ENCODE measurements at regions not wholly inside any gene's neighbourhood (a gene's known extent, or its start where the extent isn't known, plus 50 kb on each side); places are given as distances from the start of the nearest gene placed in this dataset.
"Not testable (repeated sequence)": the region's sequence is repeated elsewhere in the genome, so short reads cannot be mapped to it uniquely, and the experiment has no call there.

DNA sequence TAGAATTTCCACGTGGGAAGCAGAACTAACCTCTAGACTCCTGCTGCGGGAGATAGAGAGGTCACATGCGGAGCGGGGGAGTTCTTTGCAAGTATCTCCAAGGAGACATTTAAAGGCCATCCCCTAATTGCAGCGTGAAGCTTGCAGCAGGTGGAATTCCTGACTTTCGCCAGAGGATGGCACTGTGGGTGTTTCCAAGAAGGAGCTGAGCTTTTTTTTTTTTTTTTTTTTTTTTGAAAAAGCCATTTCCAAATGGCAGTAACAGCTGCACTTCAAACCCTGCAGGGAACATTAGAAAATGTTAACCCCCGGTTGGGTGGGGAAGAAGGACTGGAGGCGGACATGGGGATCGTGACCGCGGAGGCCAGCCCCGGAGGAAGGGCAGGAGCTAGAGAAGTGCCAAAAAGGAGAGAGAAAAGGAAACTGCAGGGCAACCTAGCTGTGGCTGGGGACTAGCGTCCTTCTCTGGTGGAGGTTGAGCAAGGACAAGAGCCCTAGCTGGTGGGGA lies 487.7 kb downstream of the TYW1 start:
- DNase-seq: peak; percentile 52

DNA sequence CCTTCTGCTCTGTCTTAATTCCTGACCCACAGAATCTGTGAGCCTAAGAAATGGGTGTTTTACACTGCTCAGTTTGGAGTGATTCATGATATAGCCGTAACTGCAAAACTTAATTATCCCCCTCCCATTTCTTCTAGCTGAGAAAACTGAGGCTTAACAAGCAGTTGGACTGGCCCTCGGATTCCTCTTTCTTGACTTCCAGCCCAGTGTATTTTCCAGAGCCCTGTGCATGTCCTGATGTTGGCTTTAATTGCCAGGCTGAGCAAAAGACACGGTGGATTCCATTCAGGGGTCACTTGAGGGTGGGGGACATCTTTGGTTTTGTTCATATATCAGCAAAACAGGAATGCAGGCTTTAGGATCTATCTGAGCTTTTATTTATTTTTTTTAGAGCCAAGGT lies 489.8 kb downstream of the TYW1 start:
- DNase-seq: no peak

DNA sequence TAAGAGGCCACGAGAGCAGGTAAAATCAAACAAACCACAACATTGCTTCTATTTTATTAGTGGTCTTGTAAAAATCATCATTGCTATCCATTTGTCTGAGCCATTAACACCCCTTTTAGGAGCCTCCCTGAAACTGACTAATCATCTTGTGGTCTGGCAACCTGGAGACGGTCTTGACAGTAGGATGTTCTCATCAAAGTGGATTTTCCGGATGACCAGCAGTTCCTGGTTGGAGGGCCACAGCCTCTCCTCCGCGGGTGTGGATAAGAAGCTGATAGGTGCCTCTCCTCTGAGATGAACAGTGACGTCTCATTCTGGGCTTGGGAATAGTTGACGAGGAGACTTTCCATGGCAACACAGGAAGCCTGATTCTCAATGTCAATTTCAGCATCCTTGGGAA lies 490.7 kb downstream of the TYW1 start:
- DNase-seq: no peak

DNA sequence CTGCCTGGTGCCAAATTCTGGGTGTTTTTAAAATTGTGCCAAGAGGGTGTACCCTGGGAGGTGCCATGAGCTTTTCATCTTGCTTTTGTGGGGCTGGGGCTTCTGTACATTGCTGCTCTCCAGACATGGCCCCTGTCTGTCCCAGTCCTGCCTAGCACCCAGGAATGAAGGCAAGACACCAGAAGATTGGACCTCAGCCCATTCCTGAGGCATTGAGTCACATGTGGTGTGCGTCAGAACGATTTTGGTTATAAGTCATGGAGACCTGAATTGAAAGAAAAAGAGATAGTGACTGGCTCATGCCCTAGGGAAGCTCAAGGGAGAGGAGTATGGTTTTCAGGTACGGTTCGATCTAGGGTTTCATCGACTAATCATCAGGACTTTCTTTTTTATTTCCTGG lies 493.2 kb downstream of the TYW1 start:
- DNase-seq: no peak

- DNase-seq: no peak
Measured at GRCh38 chr7:67493366-67493765, 496.7 kb downstream of the TYW1 start.

DNA sequence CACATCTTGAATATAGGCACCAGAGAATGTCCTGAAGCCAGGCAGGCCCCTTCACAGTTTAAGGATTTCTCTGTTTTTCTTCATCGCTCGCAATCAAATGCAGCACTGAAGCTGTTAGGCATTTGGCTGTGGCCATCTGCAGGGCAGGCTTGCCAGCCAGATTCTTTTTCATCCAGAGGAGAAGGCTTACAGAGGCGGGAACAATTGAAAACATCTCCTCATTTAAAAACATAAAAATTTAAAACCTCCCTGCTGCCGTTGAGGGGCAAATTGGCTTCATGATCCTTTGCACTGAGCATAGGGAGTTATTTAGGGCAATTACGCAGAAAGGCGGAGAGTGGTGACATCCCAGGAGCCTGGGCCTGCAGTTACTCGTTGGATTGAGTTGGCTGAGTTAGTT lies 500.0 kb downstream of the TYW1 start:
- no peak for DNase-seq

GRCh38 chr7:67497914-67498313 lies 501.3 kb downstream of the TYW1 start:
- not testable (repeated sequence) for DNase-seq

DNA sequence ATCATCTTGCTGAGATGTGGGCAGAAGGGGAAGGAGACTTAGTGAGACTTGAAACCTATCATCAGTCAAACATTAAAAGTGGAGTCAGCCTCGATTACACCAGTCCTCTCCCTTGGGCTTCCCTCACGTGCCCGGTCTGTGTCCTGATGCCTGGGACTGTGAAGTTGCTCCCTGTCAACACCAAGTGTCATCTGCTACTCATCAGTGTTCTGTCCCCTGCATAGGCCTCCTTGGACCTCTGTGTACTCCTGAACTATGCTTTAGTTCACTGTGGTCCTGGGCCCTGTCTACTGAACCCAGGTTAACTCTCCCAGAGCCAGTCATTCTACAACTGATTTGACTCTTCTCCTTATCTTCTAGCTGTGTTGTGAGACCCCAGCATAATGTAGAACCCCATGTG lies 506.3 kb downstream of the TYW1 start:
- DNase-seq: no peak

- no peak for DNase-seq
Measured at GRCh38 chr7:67505449-67505848, 508.8 kb downstream of the TYW1 start.

DNA sequence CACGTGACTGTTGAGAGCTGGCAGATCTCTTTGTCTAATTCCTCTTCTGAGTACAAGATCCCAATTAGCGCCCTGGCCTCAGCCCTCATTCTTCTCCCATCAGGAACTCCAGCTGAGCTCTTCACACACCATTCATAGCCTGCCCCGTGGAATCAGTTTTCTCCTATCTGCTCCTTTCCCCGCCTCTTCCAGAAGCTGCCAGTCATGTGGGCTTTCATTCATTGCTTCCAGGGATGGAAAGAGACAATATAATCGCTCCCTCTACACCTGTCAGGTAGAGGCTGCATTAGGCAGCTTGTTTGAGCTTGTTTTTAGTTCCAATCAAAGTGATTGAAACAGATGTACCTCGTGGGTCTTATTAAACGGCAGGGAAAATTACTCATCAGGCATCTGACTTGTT lies 515.8 kb downstream of the TYW1 start:
- DNase-seq: no peak

DNA sequence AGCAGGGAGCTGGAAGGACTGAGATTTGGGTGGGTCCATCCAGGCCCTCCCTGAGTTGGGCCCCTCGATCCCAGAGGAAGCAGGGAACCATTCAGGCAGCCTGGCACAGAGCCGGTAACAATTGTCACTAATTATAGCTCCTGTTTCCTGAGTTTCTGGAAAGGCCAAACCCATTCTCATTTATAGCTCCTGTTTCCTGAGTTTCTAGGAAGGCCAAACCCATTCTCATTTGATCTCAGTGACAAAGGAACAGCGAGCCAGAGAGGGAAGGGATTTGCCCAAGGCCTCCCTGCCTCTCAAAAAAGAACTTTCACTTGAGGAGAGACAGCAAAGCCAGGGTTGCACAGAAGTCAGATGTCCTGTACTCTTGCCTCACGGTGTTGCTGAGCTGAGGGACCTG lies 521.9 kb downstream of the TYW1 start:
- DNase-seq: no peak

DNA sequence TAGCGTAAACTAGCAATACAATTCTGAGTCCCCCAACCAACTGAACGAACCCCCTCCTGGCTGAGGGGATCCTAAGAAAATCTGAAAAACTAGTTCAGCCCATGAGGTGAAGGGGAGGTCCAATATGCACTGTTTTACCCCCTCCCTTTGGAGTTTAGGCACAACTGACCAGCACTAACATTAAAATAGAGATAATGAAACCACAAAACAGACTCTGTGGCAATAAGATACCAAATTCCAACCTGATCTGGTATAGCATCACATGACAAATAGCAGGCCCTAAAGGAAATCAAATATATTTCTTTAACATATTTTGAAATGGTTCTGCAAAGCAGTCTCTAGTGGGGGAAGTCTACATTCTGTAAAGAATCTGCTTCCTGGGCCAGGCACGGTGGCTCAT lies 522.5 kb downstream of the TYW1 start:
- DNase-seq: no peak

DNA sequence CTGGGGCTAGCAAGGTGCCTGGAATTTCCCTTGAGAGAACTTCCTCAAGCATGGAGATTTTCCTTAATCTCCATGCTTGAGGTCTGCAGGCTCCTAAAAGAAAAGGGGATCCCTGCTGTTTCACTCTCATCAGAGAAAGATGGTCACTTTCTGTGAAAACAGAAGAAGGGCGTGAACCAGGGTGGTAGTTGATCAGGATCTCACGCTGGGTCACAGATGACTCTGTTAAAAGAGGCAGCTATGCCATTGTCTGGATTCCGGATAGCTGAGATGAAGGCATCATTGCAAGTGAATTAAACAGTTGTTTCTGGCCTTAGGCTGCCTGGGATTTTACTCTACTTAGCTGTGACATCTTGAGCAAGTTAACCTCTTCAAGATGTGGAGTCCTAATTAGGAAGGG lies 525.9 kb downstream of the TYW1 start:
- DNase-seq: no peak

- DNase-seq: no peak
Measured at GRCh38 chr7:67523713-67524112, 527.1 kb downstream of the TYW1 start.

DNA sequence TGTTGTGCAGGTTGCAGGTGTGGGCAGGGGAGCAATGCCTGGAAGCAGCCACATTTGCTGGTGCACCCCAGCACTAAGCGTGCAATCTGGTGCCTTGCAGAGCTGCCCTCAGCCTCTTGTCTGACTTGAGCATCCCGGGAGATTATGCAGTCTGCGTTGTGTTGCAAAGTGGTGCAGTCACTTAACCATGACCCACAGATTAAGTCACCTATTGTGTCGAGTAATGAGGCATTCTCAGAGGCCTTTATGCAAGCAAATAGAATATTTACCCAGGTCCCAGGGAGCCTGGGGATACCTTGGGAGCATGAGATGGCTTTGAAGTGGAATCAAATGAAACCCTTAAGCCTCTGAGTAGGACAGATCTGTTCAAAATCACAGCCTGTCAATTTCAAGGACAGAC lies 529.0 kb downstream of the TYW1 start:
- DNase-seq: no peak

DNA sequence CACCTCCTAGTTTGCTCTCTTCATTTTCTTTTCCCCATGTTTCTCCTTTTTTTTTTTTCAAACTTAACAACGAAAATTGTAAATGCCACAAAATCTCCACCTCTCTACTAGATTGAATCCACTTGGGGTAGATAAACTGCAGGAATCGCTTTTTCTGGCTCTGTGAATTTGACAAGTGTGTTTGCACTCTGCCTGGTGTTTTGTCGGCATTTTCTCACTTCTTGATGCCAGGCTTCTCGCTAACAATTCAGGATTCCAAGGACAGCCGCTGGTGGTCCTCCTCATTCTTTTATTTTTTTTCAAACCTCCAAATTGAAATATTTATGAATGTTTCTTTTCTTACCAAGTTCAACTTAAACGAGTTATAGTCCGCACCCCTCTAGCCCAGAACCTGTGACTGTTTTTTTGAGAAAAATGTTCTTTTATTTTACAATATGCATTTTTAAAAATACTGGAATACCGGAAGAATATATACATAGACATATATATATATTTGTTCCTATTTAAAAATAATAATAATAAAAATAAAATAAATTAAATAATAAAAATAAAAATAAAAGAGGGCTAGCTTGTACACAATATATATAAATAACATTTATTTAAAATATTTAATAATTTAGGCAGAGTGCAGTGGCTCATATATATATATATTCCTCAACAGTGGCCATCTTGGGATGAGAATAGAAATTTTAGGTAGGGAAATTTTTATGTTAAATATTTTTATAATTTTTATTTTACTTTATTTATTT lies 538.8 kb downstream of the TYW1 start:
- DNase-seq: no peak

DNA sequence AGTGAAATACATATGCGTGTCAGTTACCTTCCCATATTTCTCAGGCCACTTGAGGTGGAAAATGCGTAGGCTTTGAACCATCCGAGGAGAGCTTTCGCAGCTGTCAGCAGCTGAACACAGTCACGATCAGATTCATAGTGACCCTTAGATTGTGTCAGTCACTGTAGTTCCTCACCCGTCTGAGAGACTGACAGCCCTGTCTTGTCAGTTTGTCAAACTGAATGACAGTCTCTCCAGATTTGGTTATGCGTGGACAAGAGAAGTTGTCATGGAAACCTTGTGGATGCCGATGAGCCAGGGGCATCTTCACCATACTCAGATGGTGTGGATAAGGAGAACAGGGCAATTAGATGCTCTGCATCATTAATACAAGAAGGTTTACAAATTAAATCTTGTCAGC lies 546.3 kb downstream of the TYW1 start:
- DNase-seq: no peak

DNA sequence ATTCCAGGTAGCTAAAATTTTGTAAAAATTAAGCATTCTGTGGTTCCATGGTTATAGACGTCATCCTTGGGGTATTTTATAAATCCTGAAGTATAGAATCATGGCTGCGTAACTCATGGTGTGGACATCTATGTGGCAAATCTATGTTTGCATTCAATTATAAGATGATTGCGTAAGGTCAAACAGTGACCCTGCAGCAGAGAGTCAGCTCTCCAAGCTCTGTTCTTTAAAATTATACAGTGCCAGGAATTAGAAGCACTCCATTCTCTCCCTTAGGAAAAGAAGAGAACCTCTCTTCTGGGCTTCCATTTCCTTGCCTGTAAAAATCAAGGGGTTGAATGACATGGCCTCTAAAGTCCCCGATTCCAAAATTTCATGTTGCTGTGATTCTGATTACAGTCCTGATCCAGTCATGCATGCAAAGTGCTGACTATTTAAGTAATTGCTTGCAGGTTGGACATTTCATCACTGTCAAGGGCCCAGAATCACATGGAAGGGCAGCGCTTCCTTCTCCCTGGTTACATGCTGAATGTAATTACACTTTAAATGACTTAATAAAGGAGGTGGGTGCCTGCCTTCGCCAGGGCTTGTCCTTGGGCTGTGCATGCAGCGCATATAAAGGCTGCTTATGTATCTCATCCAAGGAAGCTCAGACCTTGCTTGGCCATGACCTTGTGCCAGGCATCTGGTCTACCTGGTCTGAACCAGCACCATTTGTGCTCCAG lies 550.7 kb downstream of the TYW1 start:
- no peak for DNase-seq

DNA sequence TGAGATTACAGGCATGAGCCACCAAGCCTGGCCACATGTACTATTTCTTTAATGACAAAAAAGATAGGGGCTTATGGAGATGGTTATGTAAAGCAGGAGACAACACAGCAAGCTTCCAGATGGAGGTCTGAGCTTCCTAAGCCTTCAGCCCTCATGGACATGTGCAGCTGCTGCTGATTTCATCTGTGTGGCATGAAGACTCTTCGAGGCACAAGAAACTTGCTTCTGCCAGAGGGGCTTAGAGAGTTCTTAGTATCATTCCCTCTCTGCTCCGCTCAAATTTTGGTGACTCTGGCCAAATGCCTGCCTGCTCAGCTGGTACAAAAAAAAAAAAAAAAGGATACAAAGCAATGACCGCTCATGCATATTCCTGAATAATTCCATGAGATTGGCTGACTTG lies 552.5 kb downstream of the TYW1 start:
- DNase-seq: no peak

DNA sequence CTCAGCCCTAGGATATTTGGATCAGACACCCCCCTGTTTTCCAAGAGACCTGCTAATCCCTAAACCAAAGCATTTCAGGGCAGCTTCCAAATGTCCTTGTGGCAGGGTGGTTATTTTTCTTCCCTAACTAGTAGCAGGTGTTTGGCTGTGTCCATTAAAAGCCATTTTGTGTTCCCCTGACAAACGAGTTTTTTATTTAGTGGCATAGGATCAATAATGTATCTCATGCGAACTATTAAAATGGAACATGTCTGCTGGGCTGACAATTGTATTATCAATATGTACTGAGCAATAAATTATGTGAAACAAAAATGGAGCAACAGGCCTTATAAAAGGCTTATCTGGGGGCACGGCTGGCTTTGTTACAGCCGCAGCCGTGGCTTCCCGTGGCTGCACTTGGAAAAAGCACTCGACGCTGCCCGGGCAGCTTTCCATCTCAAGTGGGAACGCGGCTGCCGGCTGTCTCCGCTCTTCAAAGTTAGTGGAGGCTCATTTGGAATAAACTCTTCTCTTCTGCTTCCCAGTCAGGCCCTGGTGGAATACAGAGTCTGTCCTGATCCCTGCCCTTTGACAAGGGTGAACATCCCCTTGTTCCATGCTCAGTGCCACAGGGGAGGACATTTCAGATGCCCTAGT lies 554.3 kb downstream of the TYW1 start:
- no peak for DNase-seq

- no peak for DNase-seq
Measured at GRCh38 chr7:67552738-67553137, 556.1 kb downstream of the TYW1 start.

- DNase-seq: no peak
Measured at GRCh38 chr7:67553378-67553777, 556.7 kb downstream of the TYW1 start.

- no peak for DNase-seq
Measured at GRCh38 chr7:67554986-67555385, 558.4 kb downstream of the TYW1 start.

DNA sequence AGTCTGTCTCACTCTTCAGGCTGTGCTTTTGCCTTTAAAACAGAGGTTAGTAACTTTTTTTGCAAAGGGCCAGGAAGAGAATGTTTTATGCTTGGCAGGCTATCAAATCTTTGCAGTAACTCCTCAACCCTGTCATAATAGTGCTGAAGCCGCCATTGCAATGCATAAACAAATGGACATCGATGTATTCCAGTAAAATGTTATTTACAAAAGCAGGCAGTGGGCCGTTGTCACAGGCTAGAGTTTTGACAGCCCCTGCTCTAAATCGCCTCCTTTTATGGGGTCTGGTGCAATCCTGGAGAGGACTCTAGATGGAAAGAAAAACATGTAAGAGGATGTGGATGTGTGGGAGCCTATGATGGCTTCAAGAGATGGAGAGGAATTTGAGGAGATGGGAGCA lies 568.3 kb downstream of the TYW1 start:
- DNase-seq: no peak

Data from NCI-H1048 (cell line).